Naive thymus-derived CD4-positive, alpha-beta T cell (primary cell): ENCODE measurements at regions not wholly inside any gene's neighbourhood (a gene's known extent, or its start where the extent isn't known, plus 50 kb on each side); places are given as distances from the start of the nearest gene placed in this dataset.

ENCODE experiments used
- ATAC-seq: fragments of 150-1000 bp; cut with Tn5 transposase; 2 replicates; pipeline ENCODE4 v1.10.0; 2021; ENCODE audit warnings: mild to moderate bottlenecking, moderate library complexity
- CTCF ChIA-PET: fragments of 350-600 bp; sonication (Branson Sonifier 250); formaldehyde crosslinking; loops from one replicate; lab custom pipeline; 2021; ENCODE audit warnings: antibody characterized with exemption; lab: Charles Lee
- POLR2A ChIA-PET: fragments of 350-600 bp; sonication (Branson Sonifier 250); formaldehyde crosslinking; loops from one replicate; lab custom pipeline; 2021; ENCODE audit warnings: antibody characterized with exemption, inconsistent platforms; lab: Charles Lee
- DNase-seq, 9 donors: peaks; one replicate each; pipeline versions ENCODE4 v3.0.0 to v3.0.0-alpha.2; 2020 to 2022; ENCODE audit warnings: mixed read lengths in 1 of 9
- H3K27ac ChIP-seq: one replicate; pipeline ENCODE4 v1.7.0; 2013; ENCODE audit warnings: mild to moderate bottlenecking, low read depth, low read length, moderate library complexity
- H3K27me3 ChIP-seq, 2 donors: one replicate each; pipeline ENCODE4 v1.7.0; 2013; ENCODE audit warnings: low read length in 2 of 2, mild to moderate bottlenecking in 2 of 2, moderate library complexity in 2 of 2; ENCODE audit not compliant: control insufficient read depth in 2 of 2, insufficient read depth in 2 of 2
- H3K36me3 ChIP-seq, 3 experiments: 1 replicate in 2 of 3; 2 replicates in 1 of 3; pipeline ENCODE4 v1.7.0; 2013; ENCODE audit warnings: low read length in 3 of 3, mild to moderate bottlenecking in 3 of 3, moderate library complexity in 1 of 3; ENCODE audit not compliant: insufficient read depth in 3 of 3, control insufficient read depth in 2 of 3
- H3K4me1 ChIP-seq, 2 donors: one replicate each; pipeline ENCODE4 v1.7.0; 2013; ENCODE audit warnings: low read length in 2 of 2, mild to moderate bottlenecking in 2 of 2, moderate library complexity in 1 of 2; ENCODE audit not compliant: control insufficient read depth in 2 of 2, insufficient read depth in 2 of 2
- H3K4me3 ChIP-seq: 2 replicates; pipeline ENCODE4 v1.7.0; 2013; ENCODE audit warnings: mild to moderate bottlenecking, low read length
- H3K9me3 ChIP-seq, 3 experiments: 1 replicate in 2 of 3; 2 replicates in 1 of 3; pipeline ENCODE4 v1.7.0; 2013; ENCODE audit warnings: low read length in 3 of 3; ENCODE audit not compliant: control insufficient read depth in 2 of 3
- H3K27ac Mint-ChIP-seq, 9 donors: one replicate each; pipeline ENCODE4 v1.8.0; 2020 to 2022; ENCODE audit warnings: mixed read lengths in 9 of 9, mild to moderate bottlenecking in 8 of 9, moderate library complexity in 5 of 9, inconsistent platforms in 2 of 9
- H3K27me3 Mint-ChIP-seq, 5 donors: one replicate each; pipeline ENCODE4 v1.8.0; 2021 to 2022; ENCODE audit warnings: mixed read lengths in 5 of 5, mild to moderate bottlenecking in 1 of 5
- H3K36me3 Mint-ChIP-seq, 5 donors: one replicate each; pipeline ENCODE4 v1.8.0; 2020 to 2022; ENCODE audit warnings: mixed read lengths in 5 of 5, mild to moderate bottlenecking in 3 of 5, inconsistent platforms in 1 of 5
- H3K4me1 Mint-ChIP-seq, 7 donors: one replicate each; pipeline ENCODE4 v1.8.0; 2020 to 2022; ENCODE audit warnings: mixed read lengths in 7 of 7, mild to moderate bottlenecking in 3 of 7, inconsistent platforms in 1 of 7
- H3K4me3 Mint-ChIP-seq, 10 donors: one replicate each; pipeline ENCODE4 v1.8.0; 2020 to 2022; ENCODE audit warnings: mild to moderate bottlenecking in 10 of 10, mixed read lengths in 10 of 10, moderate library complexity in 6 of 10, inconsistent platforms in 2 of 10
- H3K9me3 Mint-ChIP-seq, 11 donors: one replicate each; pipeline ENCODE4 v1.8.0; 2020 to 2022; ENCODE audit warnings: mixed read lengths in 11 of 11, mild to moderate bottlenecking in 4 of 11, inconsistent platforms in 1 of 11, moderate library complexity in 1 of 11
- intact Hi-C, 2 donors: fragments of 100-400 bp; cut with micrococcal nuclease; formaldehyde crosslinking; loops; one replicate each; pipeline ENCODE4 v1.15.1; 2023

DNA sequence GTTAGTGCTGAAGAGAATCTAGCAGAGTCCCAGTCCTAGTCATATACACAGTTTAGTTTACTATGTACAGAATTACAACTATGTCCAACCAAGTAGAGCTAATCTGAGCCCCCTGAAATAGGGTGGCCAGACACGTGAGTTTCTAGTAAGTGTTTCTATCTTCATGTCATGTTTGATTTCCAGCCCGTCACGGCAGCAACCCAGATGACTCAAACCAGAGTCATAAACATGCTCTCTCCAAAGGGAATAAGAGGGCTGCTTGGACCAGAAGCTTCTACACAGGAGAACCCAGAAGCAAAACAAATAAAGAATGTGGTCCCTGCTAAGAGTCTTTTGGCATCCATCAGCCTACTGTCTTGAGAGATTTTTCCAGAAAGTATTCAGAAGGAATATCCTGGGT, 64.9 kb upstream of the WIPF1 start:
- H3K27ac Mint-ChIP-seq = peak overlapping the region in 2 of 9 donors; percentile 31 to 40

DNA sequence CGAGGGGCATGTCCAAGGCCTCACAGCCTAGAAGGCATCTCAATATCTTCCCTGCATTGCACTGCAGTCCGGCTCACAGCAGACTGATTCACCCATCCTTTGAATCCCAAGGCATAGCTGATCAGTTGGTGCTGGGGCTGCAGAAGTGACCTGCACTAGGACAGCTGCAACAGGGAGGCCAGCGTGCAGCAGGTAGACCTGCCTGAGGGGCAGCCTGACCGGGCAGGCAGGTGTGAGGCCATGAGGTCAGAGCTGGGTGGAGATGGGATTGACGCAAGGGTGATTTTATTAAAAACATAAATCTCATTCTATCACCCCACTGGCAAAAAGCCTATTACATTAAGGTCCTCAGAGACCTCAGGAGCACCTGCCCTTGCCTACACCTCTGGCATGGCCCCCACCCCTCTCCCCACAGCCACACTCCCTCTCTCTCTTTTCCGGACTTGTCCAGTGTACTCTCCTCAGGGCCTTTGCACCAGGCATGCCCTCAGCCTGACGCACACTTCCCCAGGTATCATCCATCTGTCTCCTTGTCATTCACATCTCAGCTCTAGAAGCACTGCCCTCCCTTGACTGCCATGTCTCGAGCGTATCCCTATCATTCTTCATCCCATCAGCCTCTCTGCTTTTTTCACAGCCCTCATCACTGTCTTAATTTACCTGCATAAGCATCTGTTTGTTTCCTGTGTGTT, 63.5 kb upstream of the WIPF1 start:
- intact Hi-C loops = no loop called here
- peak overlapping the region in 3 of 9 donors; percentile 40 to 53 (median 47) for H3K27ac Mint-ChIP-seq

More for the DNA sequence above, 64.9 kb upstream of the WIPF1 start:
- ATAC-seq = no peak
- H3K27ac ChIP-seq = no peak overlapping the region
- H3K4me3 ChIP-seq = no peak overlapping the region
- H3K27me3 ChIP-seq = no peaks in the 10 kb centered on the region
- H3K9me3 Mint-ChIP-seq = peaks cover 0 to 3% (median 0%) of the 10 kb centered on the region in 11 donors
- H3K9me3 ChIP-seq = no peaks in the 10 kb centered on the region
- no peaks in the 10 kb centered on the region for H3K27me3 Mint-ChIP-seq
- H3K36me3 Mint-ChIP-seq = peaks cover 0 to 23% (median 5%) of the 10 kb centered on the region in 5 donors
- DNase-seq = no peak
- no peaks in the 10 kb centered on the region for H3K36me3 ChIP-seq
- intact Hi-C loops = no loop called here
- ChIA-PET POLR2A (no interaction called here), CTCF (interaction anchor here (0.6 kb wide), 1 partner anchor 8 kb away, joined by 3 read pairs; no protein-coding TSS in a partner anchor)
- peaks cover 6 to 7% of the 10 kb centered on the region in 2 donors for H3K4me1 ChIP-seq
- peaks cover 23 to 63% (median 34%) of the 10 kb centered on the region in 7 donors for H3K4me1 Mint-ChIP-seq
- no peak overlapping the region for H3K4me3 Mint-ChIP-seq

DNA sequence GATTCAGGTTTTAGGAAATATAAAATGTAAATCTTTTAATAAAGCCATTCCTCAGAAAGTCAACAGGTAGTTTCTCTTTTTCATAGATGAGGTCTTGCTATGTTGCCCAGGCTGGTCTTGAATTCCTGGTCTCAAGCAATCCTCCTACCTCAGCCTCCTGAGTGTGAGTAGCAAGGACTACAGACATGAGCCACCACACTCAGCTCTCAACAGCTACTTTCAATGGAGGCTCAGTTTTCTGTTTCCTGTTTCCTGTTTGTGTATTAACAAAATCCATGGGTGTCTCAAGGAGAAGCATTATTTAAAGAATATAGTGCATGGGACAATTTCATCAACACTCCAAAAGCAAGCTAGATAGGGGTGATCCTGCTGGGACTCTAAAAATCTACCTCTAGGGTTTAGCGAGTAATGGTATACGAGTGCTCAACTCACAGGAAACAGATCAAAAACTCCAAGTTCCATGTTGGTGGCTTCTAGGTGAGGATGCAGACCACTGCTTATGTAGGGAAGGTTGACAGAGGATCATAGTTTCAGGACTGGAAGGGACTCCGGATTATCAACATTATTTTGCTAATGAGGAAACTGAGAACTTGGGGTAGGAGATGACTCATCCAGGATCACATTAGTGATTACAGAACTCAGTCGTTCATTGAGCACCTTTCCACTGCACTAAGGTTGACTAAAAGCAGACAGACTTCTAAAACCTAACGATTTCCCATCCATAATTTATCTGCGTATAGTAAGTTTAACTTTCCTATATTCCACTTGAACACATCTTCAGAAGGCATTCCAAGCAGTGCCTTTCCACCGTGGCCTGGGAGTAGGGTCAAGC, 61.7 kb upstream of the WIPF1 start:
- H3K4me1 ChIP-seq = peaks cover 0 to 6% of the 10 kb centered on the region in 2 donors
- no peak for DNase-seq
- Mint-ChIP-seq H3K9me3 (peaks cover 0 to 23% (median 4%) of the 10 kb centered on the region in 11 donors), H3K27me3 (no peaks in the 10 kb centered on the region), H3K4me1 (peaks cover 14 to 62% (median 38%) of the 10 kb centered on the region in 7 donors), H3K27ac (peak overlapping the region in 2 of 9 donors; percentile 31 to 59), H3K36me3 (peaks cover 4 to 49% (median 17%) of the 10 kb centered on the region in 5 donors), H3K4me3 (peak overlapping the region in 2 of 10 donors; percentile 18 to 31)
- intact Hi-C loops = loop anchor here (2.0 kb wide), 2 partner anchors 14 to 24 kb away; no protein-coding TSS in a partner anchor
- no peaks in the 10 kb centered on the region for H3K36me3 ChIP-seq
- ChIA-PET CTCF (no interaction called here), POLR2A (interaction anchor here (1.1 kb wide), 1 partner anchor 22 kb away, joined by 3 read pairs; no protein-coding TSS in a partner anchor)
- no peaks in the 10 kb centered on the region for H3K27me3 ChIP-seq
- no peak for ATAC-seq
- no peaks in the 10 kb centered on the region for H3K9me3 ChIP-seq
- no peak overlapping the region for H3K27ac ChIP-seq
- H3K4me3 ChIP-seq = no peak overlapping the region

More for the DNA sequence above, 63.5 kb upstream of the WIPF1 start:
- H3K36me3 ChIP-seq = no peaks in the 10 kb centered on the region
- H3K9me3 Mint-ChIP-seq = peaks cover 0 to 11% (median 0%) of the 10 kb centered on the region in 11 donors
- H3K27me3 Mint-ChIP-seq = no peaks in the 10 kb centered on the region
- no peak overlapping the region for H3K27ac ChIP-seq
- DNase-seq = no peak
- ChIA-PET POLR2A (no interaction called here), CTCF (interaction anchor here (0.8 to 1.5 kb wide), 2 partner anchors 28 to 32 kb away, joined by 3 read pairs; no protein-coding TSS in a partner anchor)
- H3K4me1 Mint-ChIP-seq = peaks cover 19 to 58% (median 26%) of the 10 kb centered on the region in 7 donors
- H3K27me3 ChIP-seq = no peaks in the 10 kb centered on the region
- H3K9me3 ChIP-seq = no peaks in the 10 kb centered on the region
- H3K36me3 Mint-ChIP-seq = peaks cover 0 to 33% (median 5%) of the 10 kb centered on the region in 5 donors
- H3K4me3 Mint-ChIP-seq = no peak overlapping the region
- H3K4me3 ChIP-seq = no peak overlapping the region
- ATAC-seq = no peak
- H3K4me1 ChIP-seq = peaks cover 0 to 6% of the 10 kb centered on the region in 2 donors

DNA sequence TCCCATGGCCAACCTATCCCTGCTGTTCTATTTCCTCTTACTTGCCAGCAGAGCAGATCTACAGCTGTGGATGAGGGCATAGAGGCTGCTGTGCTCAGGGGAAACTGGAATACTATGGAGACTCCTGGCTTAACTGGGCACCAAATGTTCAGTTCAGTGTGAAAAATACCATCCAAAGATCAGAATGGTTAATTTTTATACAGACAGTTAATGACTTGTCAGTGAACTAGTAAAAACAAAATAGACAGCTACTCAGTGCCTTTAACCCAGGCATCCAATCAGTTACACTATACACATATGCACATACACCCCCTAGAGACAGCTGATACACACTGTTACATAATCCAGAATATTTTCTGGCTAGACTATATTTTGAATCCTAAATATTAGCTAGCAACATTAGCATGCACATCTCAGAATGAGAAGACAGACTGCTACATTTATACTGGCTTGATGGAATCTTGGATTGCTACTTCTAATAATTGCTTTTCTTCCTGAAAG, 59.1 kb upstream of the WIPF1 start:
- intact Hi-C loops = no loop called here
- POLR2A ChIA-PET = no interaction called here
- peaks cover 0 to 6% of the 10 kb centered on the region in 2 donors for H3K4me1 ChIP-seq
- H3K36me3 ChIP-seq = no peaks in the 10 kb centered on the region
- Mint-ChIP-seq H3K36me3 (peaks cover 4 to 55% (median 21%) of the 10 kb centered on the region in 5 donors), H3K4me1 (peaks cover 13 to 50% (median 33%) of the 10 kb centered on the region in 7 donors), H3K9me3 (peaks cover 0 to 23% (median 4%) of the 10 kb centered on the region in 11 donors), H3K27ac (peak overlapping the region in 1 of 9 donors; percentile 29), H3K27me3 (no peaks in the 10 kb centered on the region), H3K4me3 (no peak overlapping the region)
- H3K27ac ChIP-seq = no peak overlapping the region
- CTCF ChIA-PET = interaction anchor here (1.0 to 1.1 kb wide), 2 partner anchors 12 to 31 kb away, joined by 3 to 4 read pairs; no protein-coding TSS in a partner anchor
- H3K27me3 ChIP-seq = no peaks in the 10 kb centered on the region
- no peak overlapping the region for H3K4me3 ChIP-seq
- DNase-seq (no peak), ATAC-seq (no peak)
- no peaks in the 10 kb centered on the region for H3K9me3 ChIP-seq

DNA sequence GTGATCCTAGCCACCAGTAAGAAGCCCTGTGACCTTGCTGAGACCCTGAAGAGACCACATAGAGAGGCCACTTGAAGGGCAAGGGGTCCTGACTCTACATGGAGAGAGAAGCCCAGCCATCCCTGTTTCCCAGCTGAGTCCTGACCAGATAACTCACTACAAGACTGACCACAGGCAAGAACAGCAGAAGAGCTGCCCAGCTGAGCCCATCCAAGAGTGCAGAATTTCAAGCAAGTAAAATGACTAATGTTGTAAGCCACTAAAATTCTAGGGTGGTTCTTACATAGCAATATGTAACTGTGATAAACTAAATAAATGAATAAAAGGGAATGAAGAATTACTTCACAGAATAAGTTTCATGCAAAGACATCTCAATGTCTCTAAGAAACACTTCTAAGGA, 58.4 kb upstream of the WIPF1 start:
- DNase-seq (no peak), ATAC-seq (no peak)
- H3K36me3 ChIP-seq = no peaks in the 10 kb centered on the region
- Mint-ChIP-seq H3K27me3 (no peaks in the 10 kb centered on the region), H3K4me3 (no peak overlapping the region), H3K9me3 (peaks cover 0 to 23% (median 4%) of the 10 kb centered on the region in 11 donors), H3K27ac (peak overlapping the region in 2 of 9 donors; percentile 9 to 21), H3K4me1 (peaks cover 7 to 48% (median 34%) of the 10 kb centered on the region in 7 donors), H3K36me3 (peaks cover 4 to 52% (median 17%) of the 10 kb centered on the region in 5 donors)
- H3K9me3 ChIP-seq = no peaks in the 10 kb centered on the region
- H3K4me3 ChIP-seq = no peak overlapping the region
- ChIA-PET POLR2A (no interaction called here), CTCF (no interaction called here)
- H3K27ac ChIP-seq = no peak overlapping the region
- H3K4me1 ChIP-seq = peaks cover 0 to 6% of the 10 kb centered on the region in 2 donors
- no peaks in the 10 kb centered on the region for H3K27me3 ChIP-seq
- intact Hi-C loops = no loop called here

DNA sequence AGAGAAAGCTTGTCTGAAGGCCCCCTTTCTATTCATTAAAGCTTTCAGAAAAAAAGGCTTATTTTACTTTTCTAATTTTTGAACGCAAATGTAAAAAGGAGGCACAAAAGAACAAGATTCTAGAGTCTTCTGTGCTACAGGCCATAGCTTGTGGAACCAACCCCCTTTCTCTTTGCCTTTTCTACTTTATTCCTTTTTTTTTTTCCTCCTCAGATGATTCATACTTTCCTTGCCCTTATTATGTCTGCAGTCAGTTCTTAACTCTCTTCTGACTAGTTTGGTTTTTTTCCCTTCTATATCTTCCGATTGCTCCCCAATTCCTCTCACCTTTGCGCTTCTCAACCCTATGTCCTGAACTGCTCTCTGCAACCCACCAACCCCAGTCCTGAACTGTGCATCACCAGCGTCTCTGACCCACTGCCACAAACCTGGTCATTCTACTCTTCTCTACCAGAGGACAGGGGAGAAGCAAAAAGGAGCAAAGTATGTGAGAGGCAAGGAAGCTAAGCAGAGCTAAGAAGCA, 56.9 kb upstream of the WIPF1 start:
- ChIA-PET POLR2A (no interaction called here), CTCF (interaction anchor here (0.6 to 0.7 kb wide), 2 partner anchors 8 to 99 kb away, joined by 3 read pairs; no protein-coding TSS in a partner anchor)
- H3K27ac Mint-ChIP-seq = peak overlapping the region in 3 of 9 donors; percentile 26 to 76 (median 29)
- H3K27me3 Mint-ChIP-seq = no peaks in the 10 kb centered on the region
- ATAC-seq (no peak), DNase-seq (no peak)
- H3K4me1 ChIP-seq = peaks cover 0 to 6% of the 10 kb centered on the region in 2 donors
- H3K36me3 ChIP-seq = no peaks in the 10 kb centered on the region
- no peaks in the 10 kb centered on the region for H3K27me3 ChIP-seq
- peaks cover 20 to 49% (median 41%) of the 10 kb centered on the region in 7 donors for H3K4me1 Mint-ChIP-seq
- intact Hi-C loops = no loop called here
- no peaks in the 10 kb centered on the region for H3K9me3 ChIP-seq
- H3K36me3 Mint-ChIP-seq = peaks cover 7 to 57% (median 24%) of the 10 kb centered on the region in 5 donors
- no peak overlapping the region for H3K4me3 ChIP-seq
- no peak overlapping the region for H3K27ac ChIP-seq
- no peak overlapping the region for H3K4me3 Mint-ChIP-seq
- peaks cover 1 to 25% (median 6%) of the 10 kb centered on the region in 11 donors for H3K9me3 Mint-ChIP-seq
